SK-MEL-5 (cell line): ENCODE measurements at regions not wholly inside any gene's neighbourhood (a gene's known extent, or its start where the extent isn't known, plus 50 kb on each side); places are given as distances from the start of the nearest gene placed in this dataset.

Experiments used
- DNase-seq: peaks from one replicate; pipeline ENCODE4 v3.0.0-alpha.2; 2016; ENCODE audit warnings: low read depth, low spot score
- in situ Hi-C: cut with HindIII; loops from 2 replicates; pipeline ENCODE4 v1.10.0; 2016; ENCODE audit warnings: low sequenced_read_pairs, high pct_unique_total_duplicates, low pct_unique_long_range_greater_than_20kb

GRCh38 chr6:14743474-14744211 lies 502.2 kb upstream of the JARID2 start:
- no peak for DNase-seq
- in situ Hi-C loops = no loop called here

GRCh38 chr6:14744212-14744556 lies 501.7 kb upstream of the JARID2 start:
- no peak for DNase-seq
- in situ Hi-C loops = no loop called here

- in situ Hi-C loops = no loop called here
- DNase-seq = no peak
These were observed 499.6 kb upstream of the JARID2 start for GRCh38 chr6:14746139-14746837.

GRCh38 chr6:14747881-14748520 lies 497.9 kb upstream of the JARID2 start:
- DNase-seq = no peak
- in situ Hi-C loops = no loop called here

- no peak for DNase-seq
- in situ Hi-C loops = no loop called here
These were observed 497.2 kb upstream of the JARID2 start for GRCh38 chr6:14748679-14749078.

- no peak for DNase-seq
- in situ Hi-C loops = no loop called here
These were observed 495.7 kb upstream of the JARID2 start for GRCh38 chr6:14750059-14750661.

- in situ Hi-C loops = no loop called here
- no peak for DNase-seq
These were observed 494.2 kb upstream of the JARID2 start for GRCh38 chr6:14751645-14752175.

- in situ Hi-C loops = no loop called here
These were observed 490.9 kb upstream of the JARID2 start for GRCh38 chr6:14754751-14755513.

GRCh38 chr6:14756340-14756739 lies 489.5 kb upstream of the JARID2 start:
- DNase-seq = no peak
- in situ Hi-C loops = no loop called here

More at GRCh38 chr6:14754751-14755513, 490.9 kb upstream of the JARID2 start:
- no peak for DNase-seq

- in situ Hi-C loops = no loop called here
- DNase-seq = no peak
These were observed 488.9 kb upstream of the JARID2 start for GRCh38 chr6:14757014-14757413.

- in situ Hi-C loops = no loop called here
- DNase-seq = no peak
These were observed 488.5 kb upstream of the JARID2 start for GRCh38 chr6:14757418-14757817.

- in situ Hi-C loops = no loop called here
- no peak for DNase-seq
These were observed 487.3 kb upstream of the JARID2 start for GRCh38 chr6:14758421-14759081.

- in situ Hi-C loops = no loop called here
- DNase-seq = no peak
These were observed 485.7 kb upstream of the JARID2 start for GRCh38 chr6:14759976-14760672.

GRCh38 chr6:14762077-14762476 lies 483.8 kb upstream of the JARID2 start:
- DNase-seq = no peak
- in situ Hi-C loops = no loop called here

GRCh38 chr6:14763139-14763538 lies 482.7 kb upstream of the JARID2 start:
- DNase-seq = no peak
- in situ Hi-C loops = no loop called here

GRCh38 chr6:14763616-14764015 lies 482.3 kb upstream of the JARID2 start:
- DNase-seq = no peak
- in situ Hi-C loops = no loop called here

- in situ Hi-C loops = no loop called here
- no peak for DNase-seq
These were observed 480.8 kb upstream of the JARID2 start for GRCh38 chr6:14765106-14765505.
